Calu3 (cell line): ENCODE measurements at regions not wholly inside any gene's neighbourhood (a gene's known extent, or its start where the extent isn't known, plus 50 kb on each side); places are given as distances from the start of the nearest gene placed in this dataset.

ENCODE experiments used
- BruUV-seq: library from RNA; stranded (reverse); fragments of 400-500 nt; replicated peaks from 2 replicates; lab custom pipeline; 2021; lab: Mats Ljungman, UMichigan
- CTCF ChIA-PET: fragments of 300-600 bp; sonication (Branson Sonifier 250); formaldehyde crosslinking; loops from one replicate; lab custom pipeline; 2022; ENCODE audit warnings: antibody characterized with exemption; lab: Charles Lee
- DNase-seq: peaks from one replicate; pipeline ENCODE4 v3.0.0; 2022
- H3K27ac Mint-ChIP-seq: one replicate; pipeline ENCODE4 v1.8.0; 2022; ENCODE audit warnings: mixed read lengths; ENCODE audit not compliant: unreplicated experiment
- H3K27me3 Mint-ChIP-seq: one replicate; pipeline ENCODE4 v1.8.0; 2022; ENCODE audit warnings: mixed read lengths; ENCODE audit not compliant: unreplicated experiment
- H3K36me3 Mint-ChIP-seq: one replicate; pipeline ENCODE4 v1.8.0; 2022; ENCODE audit warnings: mild to moderate bottlenecking, moderate library complexity, mixed read lengths; ENCODE audit not compliant: insufficient read depth, unreplicated experiment
- H3K4me1 Mint-ChIP-seq: one replicate; pipeline ENCODE4 v1.8.0; 2022; ENCODE audit warnings: mild to moderate bottlenecking, low read depth, mixed read lengths; ENCODE audit not compliant: unreplicated experiment
- H3K4me3 Mint-ChIP-seq: one replicate; pipeline ENCODE4 v1.8.0; 2022; ENCODE audit warnings: mild to moderate bottlenecking, low read depth, moderate library complexity, mixed read lengths; ENCODE audit not compliant: unreplicated experiment
- H3K9me3 Mint-ChIP-seq: one replicate; pipeline ENCODE4 v1.8.0; 2022; ENCODE audit warnings: low read depth, mixed read lengths; ENCODE audit not compliant: unreplicated experiment
- intact Hi-C: fragments of 100-400 bp; cut with micrococcal nuclease; formaldehyde crosslinking; loops from one replicate; pipeline ENCODE4 v1.10.0; 2022; ENCODE audit not compliant: unreplicated experiment
- TF ChIP-seq, protein P1 (sequence below): fragments of 200-600 bp; IDR thresholded peaks from one replicate; pipeline ENCODE4 v1.8.0; 2022; ENCODE audit warnings: antibody characterized with exemption; ENCODE audit not compliant: unreplicated experiment

DNA sequence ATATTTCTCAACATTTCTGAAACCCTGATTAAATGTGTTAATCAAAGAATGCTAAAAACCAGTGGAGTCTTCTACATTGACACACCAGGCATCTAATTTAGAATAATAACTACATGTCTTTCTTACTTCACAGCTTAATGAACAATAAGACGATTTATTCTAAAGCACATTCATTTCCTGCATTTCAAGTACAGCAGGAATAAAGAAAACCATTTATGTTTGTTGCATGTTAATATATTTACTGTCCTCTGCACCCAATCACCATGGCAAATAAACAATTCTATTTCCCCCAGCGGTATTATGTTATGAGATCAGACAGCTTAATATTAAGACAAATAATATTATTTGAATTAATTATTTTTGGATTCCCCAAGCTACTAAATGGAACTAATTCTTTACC, 1336.3 kb upstream of the CADM2 start:
- Mint-ChIP-seq H3K9me3 (peaks cover 3% of the 10 kb centered on the region), H3K27me3 (no peaks in the 10 kb centered on the region), H3K27ac (no peak overlapping the region), H3K4me1 (no peaks in the 10 kb centered on the region), H3K36me3 (no peaks in the 10 kb centered on the region), H3K4me3 (no peak overlapping the region)
- CTCF ChIA-PET = no interaction called here
- no TSS peak for BruUV-seq
- intact Hi-C loops = no loop called here
- DNase-seq = no peak
- TF ChIP-seq, protein P1, sequence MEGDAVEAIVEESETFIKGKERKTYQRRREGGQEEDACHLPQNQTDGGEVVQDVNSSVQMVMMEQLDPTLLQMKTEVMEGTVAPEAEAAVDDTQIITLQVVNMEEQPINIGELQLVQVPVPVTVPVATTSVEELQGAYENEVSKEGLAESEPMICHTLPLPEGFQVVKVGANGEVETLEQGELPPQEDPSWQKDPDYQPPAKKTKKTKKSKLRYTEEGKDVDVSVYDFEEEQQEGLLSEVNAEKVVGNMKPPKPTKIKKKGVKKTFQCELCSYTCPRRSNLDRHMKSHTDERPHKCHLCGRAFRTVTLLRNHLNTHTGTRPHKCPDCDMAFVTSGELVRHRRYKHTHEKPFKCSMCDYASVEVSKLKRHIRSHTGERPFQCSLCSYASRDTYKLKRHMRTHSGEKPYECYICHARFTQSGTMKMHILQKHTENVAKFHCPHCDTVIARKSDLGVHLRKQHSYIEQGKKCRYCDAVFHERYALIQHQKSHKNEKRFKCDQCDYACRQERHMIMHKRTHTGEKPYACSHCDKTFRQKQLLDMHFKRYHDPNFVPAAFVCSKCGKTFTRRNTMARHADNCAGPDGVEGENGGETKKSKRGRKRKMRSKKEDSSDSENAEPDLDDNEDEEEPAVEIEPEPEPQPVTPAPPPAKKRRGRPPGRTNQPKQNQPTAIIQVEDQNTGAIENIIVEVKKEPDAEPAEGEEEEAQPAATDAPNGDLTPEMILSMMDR = no peak

DNA sequence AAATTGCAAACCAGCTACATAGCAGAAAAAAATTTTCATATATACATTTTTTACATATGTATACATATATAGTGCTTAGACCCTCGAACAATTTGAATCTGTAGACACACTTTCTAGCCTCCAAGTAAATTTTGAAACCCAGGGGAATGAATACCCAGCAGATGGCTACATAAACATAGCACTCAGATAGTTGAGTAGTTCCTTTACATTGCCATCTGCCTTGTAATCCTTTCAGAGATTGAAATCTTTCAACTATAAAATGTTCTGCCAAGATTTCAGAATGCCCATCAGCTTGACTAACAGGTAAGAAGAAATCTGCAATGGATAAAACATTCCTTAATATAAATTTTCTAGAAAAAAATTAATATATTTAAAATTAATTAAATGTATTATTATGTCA, 1333.5 kb upstream of the CADM2 start:
- no peaks in the 10 kb centered on the region for H3K4me1 Mint-ChIP-seq
- BruUV-seq = no TSS peak
- H3K4me3 Mint-ChIP-seq = no peak overlapping the region
- H3K36me3 Mint-ChIP-seq = no peaks in the 10 kb centered on the region
- intact Hi-C loops = no loop called here
- TF ChIP-seq, protein P1 = no peak
- CTCF ChIA-PET = interaction anchor here (0.6 kb wide), 1 partner anchor 399 kb away, joined by 3 read pairs; no protein-coding TSS in a partner anchor
- no peak overlapping the region for H3K27ac Mint-ChIP-seq
- H3K27me3 Mint-ChIP-seq = no peaks in the 10 kb centered on the region
- no peaks in the 10 kb centered on the region for H3K9me3 Mint-ChIP-seq
- DNase-seq = no peak

DNA sequence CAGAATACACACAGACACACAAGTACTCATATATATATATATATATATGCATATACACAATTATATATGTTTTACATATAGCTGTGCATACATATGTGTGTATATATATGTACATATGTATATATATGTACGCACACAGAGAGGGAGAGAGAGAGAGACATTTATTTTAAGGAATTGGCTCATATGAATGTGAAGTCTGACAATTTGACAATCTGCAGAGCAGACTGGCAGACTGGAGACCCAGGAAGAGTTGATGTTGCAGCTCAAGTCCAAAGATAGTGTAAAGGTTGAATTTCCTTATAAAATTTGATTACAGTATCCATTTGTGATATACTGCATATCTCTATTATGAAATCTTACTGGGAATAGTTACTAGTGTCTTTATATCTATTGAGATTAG, 1330.3 kb upstream of the CADM2 start:
- TF ChIP-seq, protein P1 = no peak
- Mint-ChIP-seq H3K4me1 (no peaks in the 10 kb centered on the region), H3K4me3 (no peak overlapping the region), H3K36me3 (no peaks in the 10 kb centered on the region), H3K27me3 (no peaks in the 10 kb centered on the region), H3K27ac (no peak overlapping the region), H3K9me3 (no peaks in the 10 kb centered on the region)
- no TSS peak for BruUV-seq
- DNase-seq = no peak
- CTCF ChIA-PET = interaction anchor here (0.5 kb wide), 1 partner anchor 47 kb away, joined by 5 read pairs; no protein-coding TSS in a partner anchor
- intact Hi-C loops = no loop called here

DNA sequence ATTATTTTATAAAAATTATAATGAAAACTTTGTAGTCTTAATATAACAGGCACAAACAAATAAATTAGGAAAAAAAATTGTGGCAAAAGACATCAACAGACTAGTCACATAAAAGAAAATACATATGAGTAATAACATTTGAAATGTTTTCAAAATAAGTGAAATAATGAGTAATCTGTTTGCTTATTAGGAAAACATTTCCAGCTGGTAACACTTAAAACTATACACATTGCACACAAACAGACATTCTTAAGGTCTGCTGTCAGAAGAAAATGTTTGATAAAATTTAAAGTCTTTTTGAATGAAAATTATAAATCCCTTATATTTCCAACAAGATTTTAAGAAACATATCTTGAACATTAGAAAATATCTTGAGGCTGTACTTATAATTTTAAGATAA, 1326.3 kb upstream of the CADM2 start:
- no TSS peak for BruUV-seq
- TF ChIP-seq, protein P1 = no peak
- no peak overlapping the region for H3K27ac Mint-ChIP-seq
- H3K4me1 Mint-ChIP-seq = no peaks in the 10 kb centered on the region
- no peak overlapping the region for H3K4me3 Mint-ChIP-seq
- intact Hi-C loops = no loop called here
- H3K27me3 Mint-ChIP-seq = no peaks in the 10 kb centered on the region
- H3K9me3 Mint-ChIP-seq = peaks cover 2% of the 10 kb centered on the region
- H3K36me3 Mint-ChIP-seq = no peaks in the 10 kb centered on the region
- CTCF ChIA-PET = no interaction called here
- no peak for DNase-seq
